Liver (tissue), 3 donors: ENCODE measurements at regions not wholly inside any gene's neighbourhood (a gene's known extent, or its start where the extent isn't known, plus 50 kb on each side); places are given as distances from the start of the nearest gene placed in this dataset.

Source experiments
- ATF3 ChIP-seq: IDR thresholded peaks from 2 replicates; pipeline ENCODE4 v1.6.1; 2016; ENCODE audit warnings: antibody characterized with exemption
- CTCF ChIP-seq: fragments of 150-350 bp; IDR thresholded peaks from 2 replicates; pipeline ENCODE4 v1.5.1; 2017; ENCODE audit warnings: improper control_type of control experiment, low read depth, low read length; ENCODE audit not compliant: missing input control
- EGR1 ChIP-seq, 2 donors: IDR thresholded peaks; 2 replicates each; pipeline ENCODE4 v1.6.1; 2016 to 2018; ENCODE audit warnings: antibody characterized with exemption in 2 of 2, low read depth in 2 of 2
- FOXA1 ChIP-seq: IDR thresholded peaks from 2 replicates; pipeline ENCODE4 v1.6.1; 2016; ENCODE audit warnings: antibody characterized with exemption
- JUND ChIP-seq, 2 donors: IDR thresholded peaks; 2 replicates each; pipeline ENCODE4 v1.6.1; 2016; ENCODE audit warnings: antibody characterized with exemption in 2 of 2
- MAX ChIP-seq: IDR thresholded peaks from 2 replicates; pipeline ENCODE4 v1.6.1; 2016; ENCODE audit warnings: antibody characterized with exemption
- RAD21 ChIP-seq, 2 donors: IDR thresholded peaks; 2 replicates each; pipeline ENCODE4 v1.6.1; 2016; ENCODE audit warnings: antibody characterized with exemption in 2 of 2, mild to moderate bottlenecking in 2 of 2
- REST ChIP-seq: IDR thresholded peaks from 2 replicates; pipeline ENCODE4 v1.6.1; 2016; ENCODE audit warnings: antibody characterized with exemption, mild to moderate bottlenecking
- SP1 ChIP-seq: IDR thresholded peaks from 2 replicates; pipeline ENCODE4 v1.6.1; 2018; ENCODE audit warnings: antibody characterized with exemption, mild to moderate bottlenecking
- TAF1 ChIP-seq: conservative IDR thresholded peaks from 2 replicates; pipeline ENCODE4 v1.6.1; 2016; ENCODE audit warnings: antibody characterized with exemption, mild to moderate bottlenecking
- YY1 ChIP-seq: IDR thresholded peaks from 2 replicates; pipeline ENCODE4 v1.6.1; 2016; ENCODE audit warnings: antibody characterized with exemption, mild to moderate bottlenecking
- donor health status: healthy.
- donor health status: healthy.

- TF ChIP-seq CTCF (no peak), EGR1 (IDR thresholded peaks at IDR 0.05; ENCODE audit: low read depth in 2 of 2) (no peak), ATF3 (no peak), JUND (IDR thresholded peaks at IDR 0.05) (no peak), REST (no peak), RAD21 (IDR thresholded peaks at IDR 0.05) (no peak), MAX (no peak), YY1 (no peak), SP1 (no peak), TAF1 (no peak), FOXA1 (no peak)
Observed at GRCh38 chr11:11038782-11039181, 180.9 kb upstream of the ZBED5 start.
